NCI-H446 treated with DMSO at 0.1 percent for 48 hours (cell line): ENCODE measurements at regions not wholly inside any gene's neighbourhood (a gene's known extent, or its start where the extent isn't known, plus 50 kb on each side); places are given as distances from the start of the nearest gene placed in this dataset.
A peak's percentile ranks its signal among the peaks of the same experiment; 100 is the strongest.

Experiments
- DNase-seq: peaks from one replicate; lab custom pipeline; 2025; lab: John Stamatoyannopoulos, UW

GRCh38 chr13:26831336-26831908 is 70.8 kb upstream of the GPR12 start:
- DNase-seq: peak; percentile 49

- no peak for DNase-seq
Measured at GRCh38 chr13:26829716-26830115, 69.1 kb upstream of the GPR12 start.

GRCh38 chr13:26824581-26824980 is 64.0 kb upstream of the GPR12 start:
- DNase-seq: no peak

- DNase-seq: no peak
Measured at GRCh38 chr13:26822146-26822545, 61.6 kb upstream of the GPR12 start.

GRCh38 chr13:26821672-26822071 is 61.1 kb upstream of the GPR12 start:
- no peak for DNase-seq

- DNase-seq: no peak
Measured at GRCh38 chr13:26820871-26821270, 60.3 kb upstream of the GPR12 start.

GRCh38 chr13:26819046-26819445 is 58.5 kb upstream of the GPR12 start:
- DNase-seq: peak; percentile 23

GRCh38 chr13:26816881-26817280 is 56.3 kb upstream of the GPR12 start:
- no peak for DNase-seq

- no peak for DNase-seq
Measured at GRCh38 chr13:26813980-26814348, 53.4 kb upstream of the GPR12 start.

GRCh38 chr13:26813321-26813979 is 52.9 kb upstream of the GPR12 start:
- peak; percentile 15 for DNase-seq

- DNase-seq: peak; percentile 96
Measured at GRCh38 chr13:26811581-26811980, 51.0 kb upstream of the GPR12 start.
